SKM-1 treated with dmso at 0.1 percent for 144 hours (cell line): ENCODE measurements at regions not wholly inside any gene's neighbourhood (a gene's known extent, or its start where the extent isn't known, plus 50 kb on each side); places are given as distances from the start of the nearest gene placed in this dataset.

ENCODE experiments used
- DNase-seq: peaks from one replicate; lab custom pipeline; 2025; ENCODE audit not compliant: unreplicated experiment; lab: John Stamatoyannopoulos, UW

DNA sequence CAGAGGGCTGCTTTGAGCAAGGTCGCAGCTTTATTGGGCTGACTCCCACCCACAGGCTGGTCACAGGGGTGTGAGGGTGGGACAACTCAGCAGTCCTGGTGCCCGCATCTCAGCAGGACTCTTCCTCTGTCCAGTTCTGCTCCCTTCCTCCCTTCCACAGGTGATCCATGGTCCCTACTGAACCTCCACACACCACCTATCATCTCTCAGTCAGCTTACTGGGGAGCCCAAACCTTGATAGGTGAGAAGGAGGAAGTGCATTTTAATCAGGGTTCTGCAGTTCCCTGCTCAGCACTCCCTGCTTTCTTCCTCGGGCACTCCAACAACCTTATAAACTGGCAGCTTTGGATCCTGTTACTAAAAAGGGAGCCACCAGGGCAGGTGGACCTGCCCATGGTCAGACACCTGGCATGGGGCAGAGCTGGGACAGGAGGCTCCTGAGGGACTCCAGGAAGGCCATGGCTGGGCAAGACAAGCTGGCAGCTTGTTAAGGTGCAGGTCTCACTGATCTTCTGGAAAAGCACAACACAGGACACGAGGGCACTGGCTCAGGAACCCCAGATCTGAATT is 664.6 kb downstream of the BCL11B start:
- DNase-seq, result no peak

DNA sequence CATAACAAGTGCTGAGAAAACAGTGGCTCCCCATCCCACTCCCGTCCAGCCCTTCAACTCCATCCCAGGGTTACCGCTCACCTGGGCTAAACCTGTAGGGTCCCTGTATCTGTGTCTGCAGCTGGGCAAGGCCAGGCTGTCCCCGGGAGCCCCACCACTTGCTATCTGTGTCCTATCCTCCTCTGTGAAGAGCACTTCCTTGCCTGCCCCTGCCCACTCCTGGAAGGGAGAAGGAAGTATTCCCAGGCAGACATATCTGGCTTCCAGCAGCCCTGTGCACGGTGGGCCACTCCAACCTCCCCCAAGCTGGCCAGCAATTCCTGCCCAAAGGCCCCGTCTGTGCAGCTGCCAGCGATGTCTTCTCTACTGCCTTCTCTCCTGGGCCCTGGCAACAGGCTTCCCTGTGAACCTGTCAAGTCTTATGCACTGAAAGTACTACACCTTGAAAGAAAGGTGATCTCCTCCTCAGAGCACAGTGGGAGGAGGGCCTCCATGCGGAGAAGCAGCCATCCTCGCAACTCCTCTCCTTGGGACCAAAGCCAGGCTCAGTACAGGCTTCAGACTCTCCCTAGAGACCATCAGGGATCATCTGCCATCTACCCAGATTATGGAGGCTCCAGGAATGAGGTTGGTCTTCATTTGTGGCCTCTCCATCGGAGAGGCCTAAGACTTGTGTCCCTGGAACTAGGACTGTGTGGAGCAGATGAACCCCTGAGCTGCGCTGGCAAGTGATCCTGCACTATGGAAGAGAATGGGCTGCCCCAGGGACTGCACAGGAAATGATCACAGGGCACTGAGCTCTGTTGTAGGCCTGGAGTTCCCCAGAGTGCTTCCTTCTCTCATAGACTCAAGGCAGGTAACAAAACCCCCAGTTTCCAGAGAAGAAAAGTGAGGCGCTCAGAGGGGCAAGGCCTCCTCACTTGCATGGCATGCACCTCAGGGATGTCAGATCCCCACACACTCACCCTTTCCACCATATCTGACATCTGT is 663.6 kb downstream of the BCL11B start:
- DNase-seq, result no peak

DNA sequence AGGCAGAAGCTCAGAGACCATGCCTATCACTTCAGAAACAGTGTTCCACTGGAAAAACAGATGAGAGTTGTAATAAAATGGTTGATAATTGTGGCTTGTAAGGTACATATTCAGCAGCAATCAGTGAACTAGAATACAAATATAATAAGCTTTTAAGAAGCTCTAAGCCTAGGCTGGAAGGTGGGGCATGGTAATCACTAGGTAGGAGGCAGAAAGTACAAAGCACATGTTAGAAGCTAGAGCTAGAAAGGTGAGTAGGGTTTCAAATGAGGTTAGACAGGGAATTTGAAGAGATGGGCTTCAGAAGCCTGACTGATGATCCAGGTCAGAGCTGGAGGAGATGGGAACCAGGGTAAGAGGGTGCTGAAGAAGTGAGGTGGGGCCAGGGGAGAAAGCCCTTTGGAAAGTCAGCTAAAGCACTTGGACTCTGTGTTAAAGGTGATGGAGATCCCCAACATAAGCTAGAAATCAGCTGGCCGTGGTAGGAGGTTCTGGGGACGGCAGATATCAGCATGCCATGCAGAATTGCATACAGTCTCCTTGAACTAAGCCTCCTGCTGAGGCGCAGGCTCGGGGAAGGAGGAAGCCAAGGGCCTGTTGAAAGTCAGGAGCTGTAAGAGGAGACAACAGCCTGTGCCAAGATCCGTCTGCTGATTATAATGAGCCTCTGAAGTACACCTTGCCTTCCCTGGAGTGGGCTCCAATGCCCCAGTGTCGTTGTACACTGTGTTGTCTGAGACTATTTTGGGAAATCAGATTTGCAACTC is 659.4 kb downstream of the BCL11B start:
- no peak for DNase-seq

DNA sequence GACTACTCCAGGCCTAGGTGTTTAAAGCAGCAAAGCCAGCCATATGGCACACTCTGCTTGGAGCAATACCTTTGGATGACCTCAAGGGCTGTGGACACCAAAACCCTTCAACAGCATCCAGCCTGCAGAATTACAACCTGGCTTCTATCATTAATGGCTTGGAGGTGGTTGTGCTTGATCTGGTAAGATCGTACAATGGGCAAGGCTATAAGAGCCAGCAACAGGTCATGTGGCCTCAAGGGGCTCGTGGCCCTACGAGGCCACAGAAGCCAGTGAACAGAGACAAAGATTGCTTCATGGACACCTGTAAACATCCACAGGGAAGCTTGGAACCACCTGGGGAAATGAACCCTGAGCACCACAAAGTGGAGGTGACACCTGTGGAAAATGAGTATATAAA is 657.3 kb downstream of the BCL11B start:
- DNase-seq, result no peak

DNA sequence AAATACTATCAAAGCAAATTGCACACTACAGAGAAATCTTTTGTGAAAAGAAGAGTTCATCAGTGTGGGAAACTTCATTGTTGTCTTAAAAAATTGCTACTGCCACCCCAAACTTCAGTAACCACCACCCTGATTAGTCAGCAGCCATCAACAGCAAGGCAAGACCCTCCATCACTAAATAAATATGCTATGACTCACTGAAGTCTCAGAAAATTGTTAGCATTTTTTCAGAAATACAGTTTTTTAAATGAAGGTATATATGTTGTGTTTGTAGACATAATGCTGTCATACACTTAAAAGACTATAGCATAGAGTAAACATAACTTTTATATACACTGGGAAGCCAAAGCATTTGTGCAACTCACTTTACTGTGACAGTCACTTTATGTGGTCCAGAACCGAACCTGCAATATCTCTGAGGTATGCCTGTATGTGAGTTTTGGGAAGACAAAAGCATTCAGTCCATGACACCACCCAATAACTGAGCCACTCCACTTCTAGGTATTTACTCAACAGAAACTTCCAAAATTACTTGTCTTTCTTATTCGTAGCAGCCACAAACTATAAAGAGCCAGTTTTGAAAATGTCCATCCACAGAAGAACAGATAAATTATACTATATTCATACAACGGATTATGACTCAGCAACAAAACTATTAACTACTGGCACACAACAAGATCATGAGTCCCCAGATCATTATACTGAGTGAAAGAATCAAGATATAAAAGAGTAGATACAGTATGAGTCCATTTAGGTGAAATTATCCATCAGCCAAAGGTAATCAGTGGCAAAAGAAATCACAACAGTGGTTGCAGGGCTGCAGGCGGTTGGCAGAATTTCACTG is 649.6 kb downstream of the BCL11B start:
- DNase-seq, result no peak

DNA sequence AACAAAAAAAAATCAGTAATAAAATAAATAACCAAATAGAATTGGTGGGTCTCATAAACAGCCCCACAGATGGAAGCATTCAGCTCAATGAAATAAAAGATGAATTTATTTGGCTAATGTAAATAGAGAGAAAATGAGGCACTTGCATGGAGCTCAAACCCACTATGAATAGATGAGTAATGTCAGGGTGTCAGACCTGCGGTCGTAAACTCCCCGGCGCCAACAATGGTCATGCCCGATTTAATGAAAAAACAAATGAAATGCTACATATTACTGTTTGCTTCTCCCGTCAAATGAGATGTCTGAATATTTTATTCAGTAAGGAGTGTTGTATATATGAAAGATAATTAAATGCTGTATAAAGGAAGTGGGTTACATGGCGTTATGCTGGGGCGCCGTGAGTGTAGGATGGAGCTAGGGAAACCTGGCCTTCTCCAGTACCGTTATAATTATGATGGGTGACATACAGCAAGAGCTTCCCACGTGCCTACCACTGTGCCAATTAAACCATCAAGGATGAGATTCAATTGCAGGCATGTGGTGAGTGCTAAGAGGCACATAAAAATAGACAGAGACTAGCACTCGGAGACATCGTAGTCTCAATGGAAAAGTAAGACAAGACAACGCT is 648.1 kb downstream of the BCL11B start:
- DNase-seq, result no peak

DNA sequence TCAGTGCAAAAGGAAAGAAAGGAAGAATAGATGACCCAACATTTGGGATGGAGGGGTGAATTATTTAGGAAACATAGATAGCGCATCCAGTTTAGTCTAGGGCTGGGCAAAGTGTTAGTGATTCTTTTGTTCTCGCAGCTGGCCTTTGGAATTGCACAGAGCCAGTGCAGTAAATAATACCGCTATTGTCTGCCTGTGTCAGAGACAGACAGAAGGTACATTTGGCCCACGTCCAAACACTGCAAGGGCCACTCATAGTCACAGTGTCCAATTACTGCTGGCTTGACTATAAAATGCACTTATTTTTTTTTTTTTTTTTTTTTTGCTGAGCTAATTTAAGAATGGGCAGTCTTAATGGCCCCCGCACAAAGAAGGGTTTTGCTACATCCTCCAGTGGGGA is 638.6 kb downstream of the BCL11B start:
- no peak for DNase-seq

DNA sequence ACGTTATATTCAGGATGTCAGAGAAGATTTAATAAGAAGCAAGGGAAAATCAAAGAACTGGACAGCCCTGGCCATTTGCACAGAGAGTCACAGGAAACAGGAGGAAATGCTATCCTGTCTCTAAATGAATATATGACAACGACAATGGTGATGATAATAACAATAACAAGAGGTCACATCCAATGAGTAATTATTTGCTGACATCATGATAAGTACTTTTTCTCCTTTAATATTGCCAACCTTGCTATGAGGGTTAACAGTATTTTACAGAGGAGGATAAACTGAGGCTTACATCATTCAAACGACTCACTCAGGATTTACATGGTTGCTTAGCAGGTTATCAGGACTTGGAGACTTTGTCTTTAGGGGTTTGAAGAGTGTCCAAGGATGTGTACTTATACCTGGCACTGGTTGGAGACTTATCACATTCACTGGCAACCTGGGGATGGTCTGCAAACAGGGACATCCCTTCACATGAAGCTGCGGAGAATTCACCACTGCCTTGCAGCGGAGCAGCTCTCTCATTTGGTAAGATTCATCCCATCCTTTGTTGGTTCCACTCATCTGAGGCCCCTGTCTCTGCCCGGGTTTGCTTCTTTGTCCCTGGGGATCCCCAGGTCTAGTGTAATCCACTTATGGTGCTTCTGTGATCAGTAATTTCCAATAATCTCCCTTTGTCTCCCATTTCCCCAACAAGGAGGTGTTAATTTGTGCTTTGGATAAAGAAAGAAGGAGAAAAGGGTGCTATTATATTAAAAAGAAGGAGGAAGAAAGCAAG is 637.8 kb downstream of the BCL11B start:
- no peak for DNase-seq

DNA sequence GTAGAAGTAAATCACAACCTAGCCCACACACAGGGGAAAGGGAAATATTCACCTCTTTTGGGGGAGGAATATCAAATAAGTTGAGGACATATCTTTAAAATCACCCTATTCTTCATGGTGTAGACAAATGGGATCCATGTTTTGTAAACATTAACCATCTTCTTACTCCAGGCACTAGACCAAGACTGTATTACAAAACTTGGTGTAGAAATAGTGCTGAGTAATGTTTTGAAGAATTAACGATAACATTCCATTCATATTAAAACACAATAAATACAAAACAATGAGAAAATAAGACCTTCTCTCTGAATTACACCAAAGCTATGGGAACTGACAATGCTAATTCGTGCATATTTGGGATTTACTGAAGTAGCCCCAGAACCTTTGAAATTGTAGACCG is 633.6 kb downstream of the BCL11B start:
- no peak for DNase-seq

DNA sequence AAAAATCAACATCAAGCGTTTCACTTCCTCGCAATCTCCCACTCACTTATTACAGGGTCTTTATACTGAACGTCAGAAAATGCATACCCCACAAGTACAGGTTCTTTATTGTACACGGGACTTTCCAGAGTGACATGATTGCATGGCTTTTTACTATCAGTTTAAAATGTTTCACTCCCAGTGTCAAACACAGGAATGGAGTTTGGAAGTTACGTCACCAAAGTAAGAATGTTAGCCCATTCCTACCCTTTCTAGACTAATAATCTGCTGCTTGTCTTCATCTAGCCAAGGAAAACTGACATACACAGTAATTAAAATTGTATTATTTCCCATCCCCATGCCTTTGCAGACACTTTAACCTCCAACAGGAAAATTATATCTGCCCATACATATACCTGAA is 624.2 kb downstream of the BCL11B start:
- DNase-seq, result no peak

DNA sequence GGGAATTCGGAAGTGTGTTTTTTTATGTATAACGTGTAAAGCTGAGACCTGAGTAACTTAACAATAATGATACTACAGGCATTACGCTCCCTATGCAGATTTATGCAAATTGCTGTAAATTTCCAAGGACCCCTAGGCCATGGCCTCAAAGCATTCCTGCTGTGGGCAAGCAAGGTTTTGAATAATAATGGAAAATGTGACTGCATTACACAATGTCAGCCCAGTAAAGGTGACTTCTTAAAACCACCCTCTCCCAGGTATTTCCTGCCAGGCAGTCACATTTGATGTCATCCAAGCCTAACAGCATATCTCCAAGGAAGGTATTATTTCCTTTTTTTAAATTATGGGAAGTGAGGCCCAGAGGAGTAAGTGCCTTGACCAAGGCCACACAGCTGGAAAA is 621.0 kb downstream of the BCL11B start:
- no peak for DNase-seq

DNA sequence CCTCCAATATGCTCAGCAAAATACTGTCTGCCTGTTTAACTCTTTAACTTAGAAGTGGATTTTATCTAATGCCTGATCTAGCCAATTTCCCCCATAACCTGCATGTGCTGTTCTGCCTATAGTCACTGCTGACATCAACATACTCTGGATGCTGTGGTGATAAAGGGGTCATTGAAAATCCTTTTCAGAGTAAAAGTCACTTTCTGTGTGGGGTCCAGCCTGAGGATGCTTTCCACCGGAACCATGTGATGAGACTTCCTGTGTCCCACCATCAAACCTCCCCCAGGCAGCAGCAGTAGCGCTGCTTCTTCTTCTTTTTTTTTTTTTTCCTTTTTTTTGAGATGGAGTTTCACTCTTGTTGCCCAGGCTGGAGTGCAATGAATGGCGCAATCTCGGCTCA is 607.0 kb downstream of the BCL11B start:
- no peak for DNase-seq

DNA sequence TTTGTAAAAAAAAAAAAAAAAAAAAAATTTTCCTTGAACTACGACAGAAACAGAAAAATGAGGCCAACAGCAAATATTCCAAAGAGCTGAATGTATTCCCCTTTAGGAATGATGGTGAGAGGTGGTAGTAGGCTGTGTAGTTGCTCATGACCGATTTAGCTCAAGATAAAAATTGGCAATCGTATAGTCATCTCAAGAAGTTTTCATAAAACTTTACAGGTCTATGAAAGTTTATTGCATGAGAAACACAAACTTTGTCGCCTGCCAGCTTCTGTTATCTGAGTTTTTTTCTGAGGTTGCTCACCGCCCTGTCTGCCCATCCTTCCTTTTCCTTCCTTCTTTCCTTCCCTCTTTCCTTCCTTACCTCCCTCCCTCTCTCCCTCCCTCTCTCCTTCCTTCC is 605.5 kb downstream of the BCL11B start:
- DNase-seq, result no peak

DNA sequence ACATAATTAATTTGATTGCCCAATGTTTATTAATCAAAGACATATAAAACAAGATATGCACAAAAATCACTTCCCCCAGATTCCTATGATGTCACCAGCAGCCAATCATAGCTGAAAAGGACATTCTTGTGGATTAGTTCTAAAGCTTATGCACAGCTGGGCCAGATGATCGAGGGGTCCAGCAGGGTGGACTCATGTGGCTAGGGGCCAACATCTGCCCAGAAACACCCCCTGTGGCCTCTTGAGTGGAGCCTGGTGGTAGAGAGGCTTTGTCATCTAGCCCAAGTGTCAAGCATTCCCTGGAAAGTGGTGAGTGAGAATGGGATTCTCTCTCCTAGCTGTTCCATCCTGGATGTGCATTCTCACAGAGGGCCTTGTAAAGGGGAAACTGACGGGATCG is 590.0 kb downstream of the BCL11B start:
- no peak for DNase-seq

DNA sequence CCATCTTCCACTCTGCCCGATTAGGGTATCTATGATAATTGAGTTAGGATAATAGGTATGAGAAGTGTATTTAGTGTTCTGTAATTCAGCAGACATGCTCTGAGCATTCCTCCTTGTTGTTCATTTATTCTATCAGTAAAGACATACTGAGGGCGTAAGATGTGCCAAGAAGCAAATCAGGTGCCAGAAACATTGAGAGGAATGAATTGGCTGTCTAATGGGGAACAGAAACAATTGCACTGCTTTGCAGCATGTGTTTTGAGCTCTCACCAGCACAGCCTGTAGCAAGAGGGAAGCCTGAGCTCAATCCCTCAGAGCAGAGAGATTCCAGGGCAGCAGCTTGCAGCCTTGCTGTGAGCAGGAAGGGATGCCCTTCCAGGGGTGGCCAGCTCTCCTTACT is 589.3 kb downstream of the BCL11B start:
- DNase-seq, result no peak

DNA sequence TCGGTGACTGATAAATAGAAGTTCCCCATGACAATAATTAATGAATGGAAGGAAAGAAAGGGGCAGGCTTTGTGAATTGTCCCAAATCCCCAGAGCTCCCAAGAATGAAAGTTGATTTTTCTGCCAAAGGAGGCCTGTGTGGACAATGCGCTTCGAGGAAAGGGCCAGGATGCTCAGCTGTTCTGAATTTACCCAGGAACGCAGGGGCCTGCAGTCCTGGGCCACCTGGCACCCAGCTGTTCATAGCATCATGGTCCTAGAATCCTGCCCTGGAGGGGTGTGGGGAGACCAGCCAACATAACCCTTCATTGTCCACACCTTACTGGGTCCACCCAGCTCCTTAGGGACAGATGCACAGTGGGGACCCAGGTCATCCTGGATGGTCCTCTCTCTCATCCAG is 587.5 kb downstream of the BCL11B start:
- no peak for DNase-seq

DNA sequence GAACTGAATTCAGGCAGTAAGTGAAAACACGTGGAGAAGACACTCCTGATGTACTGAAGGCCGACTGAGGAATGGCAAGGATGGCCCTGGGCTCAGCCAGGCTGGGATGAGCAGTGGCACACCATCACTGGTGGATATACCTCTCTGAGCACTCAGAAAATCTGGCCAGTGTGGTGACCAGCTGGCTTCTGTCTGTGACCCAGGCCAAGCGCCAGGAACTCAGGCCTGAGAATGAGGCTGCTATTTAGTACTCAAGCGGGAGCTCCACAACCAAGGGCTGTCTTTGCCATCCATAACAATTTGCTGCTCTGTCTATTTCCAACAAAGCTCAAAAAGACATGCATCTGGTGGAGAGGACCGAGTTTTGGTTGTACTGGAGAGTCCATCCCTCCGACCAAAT is 586.3 kb downstream of the BCL11B start:
- DNase-seq, result no peak

DNA sequence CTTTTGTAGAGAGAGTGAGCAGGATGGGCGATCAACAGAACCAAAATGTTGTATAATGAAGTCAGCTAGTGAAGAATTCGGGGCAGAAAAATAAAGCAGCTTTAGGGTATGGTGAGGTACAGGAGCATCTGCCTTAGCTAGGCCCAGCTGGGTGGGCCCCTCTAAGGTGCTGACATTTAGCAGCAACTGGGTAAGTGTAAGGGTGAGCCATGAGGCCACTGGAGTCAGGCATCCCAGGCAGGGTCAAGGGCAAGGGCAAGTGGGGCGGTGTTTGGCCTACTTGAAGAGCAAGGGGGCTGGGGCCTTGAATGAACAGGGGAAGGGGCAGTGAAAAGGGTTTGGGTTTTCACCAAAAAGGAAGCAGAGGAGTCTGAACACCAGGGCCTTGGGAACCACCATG is 583.6 kb downstream of the BCL11B start:
- DNase-seq, result no peak

DNA sequence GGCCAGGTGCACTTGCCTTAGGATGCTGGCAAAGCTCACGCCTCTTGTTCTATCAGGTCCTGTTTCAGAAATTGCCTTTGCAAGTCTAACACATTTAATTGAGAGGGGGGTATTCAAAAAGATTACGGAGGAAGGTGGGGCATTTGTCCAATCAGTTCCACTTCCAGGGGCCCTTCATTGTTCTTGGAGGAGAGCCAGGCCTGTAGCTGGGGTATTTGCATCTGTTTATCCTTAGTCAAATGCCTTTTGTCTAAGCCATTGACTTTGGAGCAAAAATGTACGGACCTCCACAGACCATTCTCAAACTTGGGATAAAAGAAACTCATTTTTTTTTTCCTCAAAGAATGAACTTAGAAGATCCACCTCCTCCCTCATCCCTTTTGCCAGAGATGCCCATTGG is 582.0 kb downstream of the BCL11B start:
- no peak for DNase-seq

DNA sequence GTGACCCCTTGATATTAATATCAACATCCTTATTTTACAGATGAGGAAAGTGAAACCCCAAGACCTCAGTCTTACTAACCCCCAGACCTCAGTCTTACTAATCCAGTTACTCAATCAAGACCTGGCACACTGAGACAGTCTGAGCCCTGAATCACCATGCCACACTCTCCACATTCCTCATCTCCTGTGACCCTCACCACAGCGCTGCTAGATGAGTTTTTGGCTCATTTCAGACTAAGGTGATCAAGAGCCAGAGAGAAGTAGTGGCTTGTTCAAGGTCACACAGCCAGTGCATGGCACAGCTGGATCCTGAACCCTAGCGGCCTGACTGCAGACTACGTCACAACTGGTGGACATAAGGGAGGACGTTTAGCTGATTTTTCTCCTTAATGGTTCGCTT is 579.2 kb downstream of the BCL11B start:
- no peak for DNase-seq
